ENCODE measurements at regions not wholly inside any gene's neighbourhood (a gene's known extent, or its start where the extent isn't known, plus 50 kb on each side); places are given as distances from the start of the nearest gene placed in this dataset.

DNA sequence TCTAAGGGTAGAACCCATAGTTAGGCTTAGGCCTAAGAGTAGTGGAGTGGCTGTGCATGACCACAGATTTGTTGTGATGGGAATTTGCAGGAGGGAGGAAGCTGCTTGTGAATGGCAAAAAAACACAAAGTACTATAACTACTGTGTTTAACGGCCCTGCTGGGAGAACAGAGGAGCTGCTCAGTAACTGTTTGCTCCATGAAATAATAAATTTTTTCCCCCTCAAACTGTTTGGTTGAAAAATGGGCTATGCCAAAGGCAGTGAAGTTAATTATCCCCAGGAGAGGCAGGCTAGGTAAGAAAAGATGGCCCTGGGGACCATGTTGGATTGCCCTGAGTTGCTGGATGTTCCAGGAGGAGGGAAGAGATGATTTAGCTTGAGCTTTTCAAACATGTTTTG, 216.1 kb upstream of the ADRA1D start:
- TF ChIP-seq EGR1 (IDR thresholded peaks at IDR 0.05; ENCODE audit: borderline replicate concordance, low read depth, low read length) (no peak), POLR2AphosphoS5 (IDR thresholded peaks at IDR 0.05; ENCODE audit: low read depth, low read length) (no peak), POLR2A (IDR thresholded peaks at IDR 0.05; ENCODE audit: control extremely low read depth in 1 of 2, low read depth in 2 of 2, low read length in 2 of 2) (no peak), EP300 (IDR thresholded peaks at IDR 0.05; ENCODE audit: borderline replicate concordance in 1 of 2, low read depth in 2 of 2, low read length in 2 of 2) (no peak), KDM1A (IDR thresholded peaks at IDR 0.05; ENCODE audit: borderline replicate concordance, low read length) (no peak), YY1 (IDR thresholded peaks at IDR 0.05; ENCODE audit: low read depth, low read length) (no peak), TAF1 (IDR thresholded peaks at IDR 0.05; ENCODE audit: low read depth, low read length) (no peak)
- TF ChIP-seq, protein P1, sequence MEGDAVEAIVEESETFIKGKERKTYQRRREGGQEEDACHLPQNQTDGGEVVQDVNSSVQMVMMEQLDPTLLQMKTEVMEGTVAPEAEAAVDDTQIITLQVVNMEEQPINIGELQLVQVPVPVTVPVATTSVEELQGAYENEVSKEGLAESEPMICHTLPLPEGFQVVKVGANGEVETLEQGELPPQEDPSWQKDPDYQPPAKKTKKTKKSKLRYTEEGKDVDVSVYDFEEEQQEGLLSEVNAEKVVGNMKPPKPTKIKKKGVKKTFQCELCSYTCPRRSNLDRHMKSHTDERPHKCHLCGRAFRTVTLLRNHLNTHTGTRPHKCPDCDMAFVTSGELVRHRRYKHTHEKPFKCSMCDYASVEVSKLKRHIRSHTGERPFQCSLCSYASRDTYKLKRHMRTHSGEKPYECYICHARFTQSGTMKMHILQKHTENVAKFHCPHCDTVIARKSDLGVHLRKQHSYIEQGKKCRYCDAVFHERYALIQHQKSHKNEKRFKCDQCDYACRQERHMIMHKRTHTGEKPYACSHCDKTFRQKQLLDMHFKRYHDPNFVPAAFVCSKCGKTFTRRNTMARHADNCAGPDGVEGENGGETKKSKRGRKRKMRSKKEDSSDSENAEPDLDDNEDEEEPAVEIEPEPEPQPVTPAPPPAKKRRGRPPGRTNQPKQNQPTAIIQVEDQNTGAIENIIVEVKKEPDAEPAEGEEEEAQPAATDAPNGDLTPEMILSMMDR (IDR thresholded peaks at IDR 0.05; ENCODE audit: control extremely low read depth in 1 of 3, insufficient read depth in 1 of 3, low read depth in 1 of 3, low read length in 3 of 3), result no peak

All from H1 (cell line).